Activated CD8-positive, alpha-beta T cell treated with anti-CD3 and anti-CD28 coated beads, Interleukin-2, amount 10 ng/mL, durations not matched to agents 7 days and 5 days (primary cell): ENCODE measurements at regions not wholly inside any gene's neighbourhood (a gene's known extent, or its start where the extent isn't known, plus 50 kb on each side); places are given as distances from the start of the nearest gene placed in this dataset.
A peak's percentile ranks its signal among the peaks of the same experiment; 100 is the strongest.

Experiments used
- ATAC-seq: fragments of 150-1000 bp; cut with Tn5 transposase; one replicate; pipeline ENCODE4 v1.10.0; 2021; ENCODE audit warnings: moderate library complexity
- CTCF ChIA-PET: fragments of 350-600 bp; sonication (Branson Sonifier 250); formaldehyde crosslinking; loops from one replicate; lab custom pipeline; 2021; ENCODE audit warnings: antibody characterized with exemption; lab: Charles Lee
- POLR2A ChIA-PET: fragments of 350-600 bp; sonication (Branson Sonifier 250); formaldehyde crosslinking; loops from one replicate; lab custom pipeline; 2021; ENCODE audit warnings: antibody characterized with exemption; lab: Charles Lee
- DNase-seq: peaks from one replicate; pipeline ENCODE4 v3.0.0-alpha.2; 2020
- H3K27ac Mint-ChIP-seq: one replicate; pipeline ENCODE4 v1.8.0; 2021; ENCODE audit warnings: mild to moderate bottlenecking, mixed read lengths
- H3K27me3 Mint-ChIP-seq: one replicate; pipeline ENCODE4 v1.8.0; 2021; ENCODE audit warnings: low read depth, mixed read lengths
- H3K36me3 Mint-ChIP-seq: one replicate; pipeline ENCODE4 v1.8.0; 2021; ENCODE audit warnings: low read depth, mixed read lengths
- H3K4me1 Mint-ChIP-seq: one replicate; pipeline ENCODE4 v1.8.0; 2021; ENCODE audit warnings: low read depth, mixed read lengths
- H3K4me3 Mint-ChIP-seq: one replicate; pipeline ENCODE4 v1.8.0; 2021; ENCODE audit warnings: mild to moderate bottlenecking, mixed read lengths
- H3K9me3 Mint-ChIP-seq: one replicate; pipeline ENCODE4 v1.8.0; 2022; ENCODE audit warnings: mixed read lengths; ENCODE audit not compliant: insufficient read depth

DNA sequence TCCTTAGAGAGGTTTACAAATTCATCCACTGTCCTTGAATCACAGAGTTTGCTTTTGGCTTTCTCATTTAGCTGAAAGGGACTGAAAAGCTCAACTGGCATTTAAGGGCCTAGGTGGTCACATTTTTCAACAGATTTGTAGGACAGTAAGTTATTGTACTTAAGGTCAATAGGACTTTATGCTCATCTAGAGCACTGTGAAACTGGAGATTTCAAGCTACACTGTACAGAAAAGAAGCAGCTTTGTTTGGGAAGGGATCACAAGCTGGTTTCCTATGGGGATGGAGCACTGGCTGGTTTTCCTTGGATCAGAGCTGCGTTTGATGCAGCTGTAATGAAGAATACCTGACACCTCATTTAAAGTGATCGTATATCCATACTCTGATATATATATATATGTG, 482.7 kb downstream of the FBXO15 start:
- ChIA-PET POLR2A (no interaction called here), CTCF (no interaction called here)
- no peak for ATAC-seq
- H3K36me3 Mint-ChIP-seq, result no peaks in the 10 kb centered on the region
- H3K4me1 Mint-ChIP-seq, result no peaks in the 10 kb centered on the region
- no peak overlapping the region for H3K4me3 Mint-ChIP-seq
- DNase-seq, result no peak
- no peaks in the 10 kb centered on the region for H3K27me3 Mint-ChIP-seq
- no peaks in the 10 kb centered on the region for H3K9me3 Mint-ChIP-seq
- H3K27ac Mint-ChIP-seq, result no peak overlapping the region

DNA sequence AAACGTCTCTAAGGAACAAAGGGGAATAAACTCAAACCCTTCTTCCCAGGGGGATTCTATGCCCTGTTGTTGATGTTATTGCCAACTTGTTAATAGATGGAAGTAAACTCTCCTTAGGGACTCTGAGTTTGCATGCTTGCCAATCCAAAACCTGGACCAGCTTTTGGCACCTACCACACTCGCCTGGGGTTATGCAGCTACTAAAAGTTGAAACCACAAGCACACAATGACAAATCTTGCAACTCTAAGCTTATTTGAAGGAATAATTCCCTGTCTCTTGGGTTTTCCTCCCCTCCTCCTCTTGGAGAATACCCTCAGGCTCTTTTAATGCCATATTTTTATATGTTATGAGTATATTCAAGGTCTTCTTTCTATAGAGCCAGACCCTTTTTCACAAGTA, 484.1 kb downstream of the FBXO15 start:
- H3K27me3 Mint-ChIP-seq, result no peaks in the 10 kb centered on the region
- no peaks in the 10 kb centered on the region for H3K36me3 Mint-ChIP-seq
- no peak overlapping the region for H3K27ac Mint-ChIP-seq
- H3K4me1 Mint-ChIP-seq, result no peaks in the 10 kb centered on the region
- H3K4me3 Mint-ChIP-seq, result no peak overlapping the region
- DNase-seq (no peak), ATAC-seq (no peak)
- ChIA-PET CTCF (no interaction called here), POLR2A (no interaction called here)
- H3K9me3 Mint-ChIP-seq, result no peaks in the 10 kb centered on the region

DNA sequence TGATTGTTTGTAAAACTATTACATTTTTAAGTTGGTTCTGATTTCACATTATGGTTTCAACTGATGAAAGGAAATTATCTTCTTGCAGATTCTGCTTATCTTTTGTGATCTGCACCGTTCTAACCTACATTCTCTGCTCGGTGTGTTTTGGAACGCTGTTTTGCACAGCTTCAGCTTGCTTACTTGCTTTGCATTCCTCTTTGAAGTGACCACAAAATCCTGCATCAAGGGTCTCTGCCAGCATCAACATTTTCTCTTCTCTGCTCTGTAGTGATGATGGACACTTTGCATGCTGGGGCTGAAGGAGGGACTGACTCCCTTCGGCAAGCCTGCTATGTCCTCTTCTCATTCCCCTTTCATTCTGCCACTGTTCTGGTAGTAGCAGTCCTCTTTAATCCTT, 485.2 kb downstream of the FBXO15 start:
- ChIA-PET CTCF (no interaction called here), POLR2A (no interaction called here)
- no peak overlapping the region for H3K4me3 Mint-ChIP-seq
- H3K27ac Mint-ChIP-seq, result no peak overlapping the region
- no peaks in the 10 kb centered on the region for H3K9me3 Mint-ChIP-seq
- no peaks in the 10 kb centered on the region for H3K4me1 Mint-ChIP-seq
- DNase-seq, result no peak
- no peak for ATAC-seq
- no peaks in the 10 kb centered on the region for H3K27me3 Mint-ChIP-seq
- no peaks in the 10 kb centered on the region for H3K36me3 Mint-ChIP-seq

DNA sequence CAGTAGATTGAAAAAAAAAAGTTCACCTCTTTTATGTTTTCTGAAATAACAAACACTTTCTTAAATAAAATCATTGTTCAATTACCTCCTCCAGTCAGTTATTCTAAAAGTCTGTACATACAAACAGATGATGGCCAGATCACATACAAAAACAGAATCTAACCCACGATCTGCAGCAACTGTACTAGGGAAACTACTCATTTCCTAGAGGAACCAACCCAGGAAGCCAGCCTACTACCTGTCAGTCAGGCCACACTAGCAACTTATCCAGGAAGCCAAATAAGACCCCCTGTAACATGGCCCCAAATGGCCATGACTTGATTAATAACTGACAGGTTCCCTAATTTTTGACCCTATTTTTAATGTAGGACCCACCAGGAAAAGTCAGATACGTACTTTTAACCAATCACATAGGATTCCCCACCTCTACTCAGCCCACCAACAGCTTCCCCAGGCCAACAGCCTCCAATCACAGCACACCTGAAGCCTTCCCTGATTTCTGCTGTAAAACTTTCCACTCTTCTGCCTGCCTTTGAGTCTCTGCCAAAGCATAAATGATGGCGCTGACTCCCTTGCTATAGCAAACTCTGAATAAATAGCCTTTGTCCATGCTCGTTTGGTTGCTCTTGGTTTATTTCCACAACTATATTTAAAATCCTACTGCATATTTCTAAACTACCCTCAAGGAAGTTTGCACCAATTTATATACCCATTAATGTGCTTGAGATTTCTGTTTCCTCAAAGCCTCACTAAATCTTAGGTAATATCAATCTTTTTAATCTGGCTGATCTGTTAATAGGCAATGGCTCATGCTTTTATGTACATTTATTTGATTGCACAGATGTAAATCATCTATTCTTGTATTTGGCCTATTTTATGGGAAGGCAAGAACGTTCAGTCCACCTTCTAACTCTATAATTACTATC, 486.4 kb downstream of the FBXO15 start:
- no peak for ATAC-seq
- CTCF ChIA-PET, result no interaction called here

DNA sequence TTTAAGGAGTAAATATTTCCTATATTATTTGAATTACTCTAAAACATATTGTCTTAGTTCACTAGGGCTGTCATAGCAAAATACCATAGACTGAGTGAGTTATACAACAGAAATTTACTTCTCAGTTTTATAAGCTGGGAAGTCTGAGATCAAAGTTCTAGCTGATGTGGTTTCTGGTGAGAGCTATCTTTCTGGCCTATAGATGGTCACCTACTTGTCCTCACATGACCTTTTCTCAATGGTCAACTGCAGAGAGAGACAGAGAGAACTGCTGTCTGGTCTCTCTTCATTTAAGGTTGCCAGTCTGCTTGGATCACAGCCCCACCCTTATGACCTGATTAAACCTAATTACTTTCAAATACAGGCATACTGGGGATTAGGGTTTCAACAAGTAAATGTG, 490.9 kb downstream of the FBXO15 start:
- Mint-ChIP-seq H3K27ac (no peak overlapping the region), H3K36me3 (no peaks in the 10 kb centered on the region), H3K27me3 (no peaks in the 10 kb centered on the region), H3K4me1 (no peaks in the 10 kb centered on the region), H3K9me3 (no peaks in the 10 kb centered on the region), H3K4me3 (no peak overlapping the region)
- ATAC-seq (no peak), DNase-seq (no peak)
- ChIA-PET POLR2A (no interaction called here), CTCF (no interaction called here)

More for the DNA sequence above, 486.4 kb downstream of the FBXO15 start:
- H3K4me3 Mint-ChIP-seq, result no peak overlapping the region
- H3K27me3 Mint-ChIP-seq, result no peaks in the 10 kb centered on the region
- POLR2A ChIA-PET, result no interaction called here
- no peaks in the 10 kb centered on the region for H3K4me1 Mint-ChIP-seq
- no peaks in the 10 kb centered on the region for H3K36me3 Mint-ChIP-seq
- no peak overlapping the region for H3K27ac Mint-ChIP-seq
- H3K9me3 Mint-ChIP-seq, result no peaks in the 10 kb centered on the region
- DNase-seq, result no peak

DNA sequence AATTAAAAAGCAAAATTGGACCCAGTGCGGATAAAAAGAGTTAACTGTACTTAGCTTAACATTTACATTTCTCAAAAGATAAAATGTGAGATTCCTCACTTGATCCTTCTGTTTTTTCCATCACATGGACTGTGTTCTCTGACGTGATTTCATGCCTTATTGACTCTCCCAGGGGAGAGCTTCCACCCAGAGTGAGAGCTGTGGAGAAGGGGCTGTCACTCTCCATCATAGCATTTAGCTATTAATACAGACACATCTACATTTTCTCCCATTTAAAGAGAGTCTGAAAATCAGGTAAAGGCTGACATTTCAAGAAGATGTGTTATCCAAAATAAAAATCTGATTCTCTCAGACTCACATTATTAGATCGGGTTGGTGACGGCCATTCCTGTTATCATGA, 493.8 kb downstream of the FBXO15 start:
- ChIA-PET POLR2A (no interaction called here), CTCF (no interaction called here)
- H3K36me3 Mint-ChIP-seq, result no peaks in the 10 kb centered on the region
- H3K4me3 Mint-ChIP-seq, result no peak overlapping the region
- no peak overlapping the region for H3K27ac Mint-ChIP-seq
- H3K27me3 Mint-ChIP-seq, result no peaks in the 10 kb centered on the region
- DNase-seq, result no peak
- no peaks in the 10 kb centered on the region for H3K4me1 Mint-ChIP-seq
- ATAC-seq, result no peak
- H3K9me3 Mint-ChIP-seq, result no peaks in the 10 kb centered on the region

DNA sequence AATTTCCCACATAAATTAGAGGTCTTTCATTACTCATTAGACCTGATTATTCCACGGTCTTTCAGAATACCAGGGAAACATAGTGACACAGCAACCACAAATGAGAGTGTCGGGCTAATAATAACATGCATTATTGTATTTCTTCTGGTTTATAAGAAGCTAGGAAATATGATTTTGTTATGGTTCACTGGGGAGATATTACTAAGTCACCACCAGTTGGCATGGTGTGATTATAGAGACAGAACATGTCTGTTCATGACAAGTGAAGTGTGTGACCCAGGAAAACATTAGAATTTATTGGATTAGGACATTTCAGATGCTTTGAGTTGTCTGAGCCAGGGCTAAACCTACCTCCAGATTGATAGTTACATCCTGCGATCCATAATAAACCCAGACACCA, 494.4 kb downstream of the FBXO15 start:
- no peaks in the 10 kb centered on the region for H3K27me3 Mint-ChIP-seq
- H3K27ac Mint-ChIP-seq, result no peak overlapping the region
- H3K4me1 Mint-ChIP-seq, result no peaks in the 10 kb centered on the region
- CTCF ChIA-PET, result no interaction called here
- no peaks in the 10 kb centered on the region for H3K36me3 Mint-ChIP-seq
- no peaks in the 10 kb centered on the region for H3K9me3 Mint-ChIP-seq
- ATAC-seq (no peak), DNase-seq (no peak)
- H3K4me3 Mint-ChIP-seq, result no peak overlapping the region
- POLR2A ChIA-PET, result no interaction called here

DNA sequence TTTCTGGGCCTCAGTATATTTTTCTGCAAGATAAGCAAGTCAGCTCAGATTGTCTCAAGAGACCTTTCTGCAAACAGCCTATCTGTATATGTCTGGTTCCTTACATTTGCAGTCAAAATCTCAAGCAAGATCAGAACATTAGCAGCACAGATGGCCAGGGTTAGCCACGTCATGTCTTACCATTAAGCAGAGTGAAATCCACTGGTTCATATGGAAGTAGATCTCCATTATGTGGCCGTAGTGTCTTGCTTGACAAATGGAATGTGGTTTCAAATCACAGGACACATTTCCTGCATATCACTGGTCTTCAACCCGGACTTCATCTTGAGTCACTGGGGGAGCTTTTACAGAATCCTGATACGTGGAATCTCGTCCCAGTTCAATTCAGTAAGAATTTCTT, 500.2 kb downstream of the FBXO15 start:
- Mint-ChIP-seq H3K27ac (no peak overlapping the region), H3K4me1 (no peaks in the 10 kb centered on the region), H3K9me3 (no peaks in the 10 kb centered on the region), H3K27me3 (no peaks in the 10 kb centered on the region), H3K36me3 (no peaks in the 10 kb centered on the region), H3K4me3 (no peak overlapping the region)
- CTCF ChIA-PET, result no interaction called here
- POLR2A ChIA-PET, result no interaction called here
- no peak for DNase-seq
- no peak for ATAC-seq

DNA sequence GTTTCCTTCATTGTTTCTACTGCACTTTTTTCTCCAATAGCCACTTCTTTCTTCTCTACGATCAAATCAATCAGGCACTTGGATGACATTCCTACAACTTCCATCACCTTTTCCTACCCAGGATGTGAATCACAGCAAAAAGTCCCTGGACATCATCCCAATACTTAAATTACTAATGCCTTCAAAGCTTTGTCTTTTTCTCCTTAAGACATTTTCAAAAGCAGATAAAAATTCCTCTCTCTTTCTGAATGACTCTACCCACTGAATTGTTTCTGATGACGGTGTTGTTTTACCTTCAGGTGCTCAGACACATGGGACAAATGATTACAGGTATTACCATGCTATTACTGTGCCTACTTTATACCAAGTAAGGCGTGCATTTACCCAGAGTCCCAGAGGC, 500.9 kb downstream of the FBXO15 start:
- Mint-ChIP-seq H3K27ac (no peak overlapping the region), H3K9me3 (no peaks in the 10 kb centered on the region), H3K4me3 (no peak overlapping the region), H3K4me1 (no peaks in the 10 kb centered on the region), H3K36me3 (no peaks in the 10 kb centered on the region), H3K27me3 (no peaks in the 10 kb centered on the region)
- no peak for DNase-seq
- ChIA-PET POLR2A (no interaction called here), CTCF (no interaction called here)
- no peak for ATAC-seq

DNA sequence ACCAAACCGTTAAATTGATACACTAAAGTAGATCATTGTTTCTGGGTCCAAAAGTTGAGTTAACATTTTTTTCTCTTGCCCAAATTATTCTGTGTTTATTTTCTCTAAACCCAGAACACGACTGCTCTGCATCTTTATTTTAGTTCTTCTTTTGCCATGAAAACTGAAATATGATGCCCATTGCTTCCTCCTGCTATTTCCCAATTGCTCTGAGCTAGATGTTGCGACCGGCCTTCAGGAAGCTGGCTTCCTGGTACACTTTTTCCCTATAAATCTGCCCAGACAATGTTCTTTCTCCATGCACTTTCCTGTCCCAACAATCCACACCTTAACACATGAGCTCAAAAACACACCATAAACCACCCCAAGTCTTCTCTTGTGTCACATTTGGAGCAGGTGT, 501.4 kb downstream of the FBXO15 start:
- Mint-ChIP-seq H3K27ac (peak overlapping the region; percentile 17), H3K9me3 (no peaks in the 10 kb centered on the region), H3K4me1 (no peaks in the 10 kb centered on the region), H3K27me3 (no peaks in the 10 kb centered on the region), H3K4me3 (no peak overlapping the region), H3K36me3 (no peaks in the 10 kb centered on the region)
- ATAC-seq, result no peak
- CTCF ChIA-PET, result interaction anchor here (0.6 kb wide), 1 partner anchor 1127 kb away, joined by 3 read pairs; no protein-coding TSS in a partner anchor
- DNase-seq, result no peak
- POLR2A ChIA-PET, result no interaction called here

DNA sequence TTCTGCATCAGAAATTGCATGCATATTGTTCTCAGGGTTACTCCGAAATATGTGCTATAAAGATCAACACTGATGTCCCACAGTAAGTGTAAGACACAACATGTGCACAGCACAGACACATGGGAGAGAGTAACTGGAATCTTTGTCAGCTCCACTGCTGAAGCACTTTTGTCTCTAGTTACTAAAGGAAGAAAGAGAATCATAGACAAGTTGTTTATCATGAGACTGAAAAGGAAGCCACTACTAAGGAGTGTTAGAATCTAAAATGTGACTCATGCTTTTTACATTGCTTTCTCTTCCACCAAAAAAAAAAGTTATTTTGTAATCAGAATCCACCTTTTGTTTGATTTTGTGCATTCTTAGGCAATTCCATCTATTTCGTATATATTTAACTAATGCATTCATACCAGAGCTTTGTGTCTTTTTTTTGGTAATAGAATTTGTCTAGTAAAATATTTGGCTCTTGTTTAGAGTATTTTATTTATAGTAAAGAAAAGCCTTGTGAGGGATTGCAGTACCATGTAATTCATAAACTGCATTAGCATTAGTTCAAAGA, 502.4 kb downstream of the FBXO15 start:
- no peaks in the 10 kb centered on the region for H3K4me1 Mint-ChIP-seq

DNA sequence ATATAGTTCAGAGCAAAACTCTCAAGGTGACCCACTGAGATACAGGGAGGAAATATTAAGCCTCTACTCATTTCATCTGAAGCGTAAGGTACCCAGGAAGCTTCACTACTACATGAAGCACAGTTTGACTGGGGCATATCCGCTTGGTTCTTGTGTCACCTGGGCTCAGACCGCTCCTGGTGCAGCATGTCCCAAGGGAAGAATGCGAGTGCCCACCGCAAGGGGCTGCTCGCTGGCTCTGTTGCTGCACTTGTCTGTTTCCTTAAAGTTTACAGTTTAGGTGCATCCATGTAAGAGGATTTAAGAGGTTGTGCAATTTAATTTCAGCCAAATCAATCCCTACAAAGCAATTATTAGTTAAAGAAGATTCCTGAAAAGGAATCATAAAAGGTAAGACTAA, 507.8 kb downstream of the FBXO15 start:
- Mint-ChIP-seq H3K27ac (no peak overlapping the region), H3K9me3 (no peaks in the 10 kb centered on the region), H3K27me3 (no peaks in the 10 kb centered on the region), H3K36me3 (no peaks in the 10 kb centered on the region), H3K4me1 (no peaks in the 10 kb centered on the region), H3K4me3 (no peak overlapping the region)
- DNase-seq, result no peak
- POLR2A ChIA-PET, result no interaction called here
- no peak for ATAC-seq
- CTCF ChIA-PET, result no interaction called here

More for the DNA sequence above, 502.4 kb downstream of the FBXO15 start:
- ATAC-seq, result no peak
- H3K36me3 Mint-ChIP-seq, result no peaks in the 10 kb centered on the region
- H3K9me3 Mint-ChIP-seq, result no peaks in the 10 kb centered on the region
- POLR2A ChIA-PET, result no interaction called here
- CTCF ChIA-PET, result no interaction called here
- H3K27ac Mint-ChIP-seq, result no peak overlapping the region
- no peak for DNase-seq
- no peak overlapping the region for H3K4me3 Mint-ChIP-seq
- no peaks in the 10 kb centered on the region for H3K27me3 Mint-ChIP-seq
